Right lobe of liver (tissue), 4 donors: ENCODE measurements at regions not wholly inside any gene's neighbourhood (a gene's known extent, or its start where the extent isn't known, plus 50 kb on each side); places are given as distances from the start of the nearest gene placed in this dataset.

Experiments used
- CTCF ChIP-seq, 4 donors: fragments of 200-600 bp in 3 of 4; fragments of 450-650 bp in 1 of 4; IDR thresholded peaks; one replicate each; pipeline versions ENCODE4 v1.5.1 to v1.8.0; 2016 to 2022; ENCODE audit warnings: antibody characterized with exemption in 4 of 4, mild to moderate bottlenecking in 2 of 4
- POLR2A ChIP-seq: fragments of 450-650 bp; IDR thresholded peaks from one replicate; pipeline ENCODE4 v1.6.1; 2017; ENCODE audit warnings: antibody characterized with exemption, mild to moderate bottlenecking
- donor health status: DM: no; HTN: no; CAD: no.
- donor health status: DM: no; HTN: no; CAD: no.
- donor health status: DM: no; HTN: yes; CAD: no.

- no peak for TF ChIP-seq CTCF (IDR thresholded peaks at IDR 0.05)
- TF ChIP-seq POLR2A: no peak
These were observed 865.3 kb upstream of the GJE1 start for GRCh38 chr6:141267420-141267819.
